ENCODE measurements at regions not wholly inside any gene's neighbourhood (a gene's known extent, or its start where the extent isn't known, plus 50 kb on each side); places are given as distances from the start of the nearest gene placed in this dataset.

GRCh38 chr11:24084956-24085355, 411.9 kb upstream of the LUZP2 start:
- DNase-seq (ENCODE audit: low spot score) = no peak
- POLR2A ChIA-PET (ENCODE audit: low non-redundant PET) = no interaction called here
- TF ChIP-seq, protein P1, sequence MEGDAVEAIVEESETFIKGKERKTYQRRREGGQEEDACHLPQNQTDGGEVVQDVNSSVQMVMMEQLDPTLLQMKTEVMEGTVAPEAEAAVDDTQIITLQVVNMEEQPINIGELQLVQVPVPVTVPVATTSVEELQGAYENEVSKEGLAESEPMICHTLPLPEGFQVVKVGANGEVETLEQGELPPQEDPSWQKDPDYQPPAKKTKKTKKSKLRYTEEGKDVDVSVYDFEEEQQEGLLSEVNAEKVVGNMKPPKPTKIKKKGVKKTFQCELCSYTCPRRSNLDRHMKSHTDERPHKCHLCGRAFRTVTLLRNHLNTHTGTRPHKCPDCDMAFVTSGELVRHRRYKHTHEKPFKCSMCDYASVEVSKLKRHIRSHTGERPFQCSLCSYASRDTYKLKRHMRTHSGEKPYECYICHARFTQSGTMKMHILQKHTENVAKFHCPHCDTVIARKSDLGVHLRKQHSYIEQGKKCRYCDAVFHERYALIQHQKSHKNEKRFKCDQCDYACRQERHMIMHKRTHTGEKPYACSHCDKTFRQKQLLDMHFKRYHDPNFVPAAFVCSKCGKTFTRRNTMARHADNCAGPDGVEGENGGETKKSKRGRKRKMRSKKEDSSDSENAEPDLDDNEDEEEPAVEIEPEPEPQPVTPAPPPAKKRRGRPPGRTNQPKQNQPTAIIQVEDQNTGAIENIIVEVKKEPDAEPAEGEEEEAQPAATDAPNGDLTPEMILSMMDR (conservative IDR thresholded peaks at IDR 0.05; ENCODE audit: low read depth) = no peak
- CTCF ChIA-PET = no interaction called here
- no peak overlapping the region for H3K27ac ChIP-seq

DNA sequence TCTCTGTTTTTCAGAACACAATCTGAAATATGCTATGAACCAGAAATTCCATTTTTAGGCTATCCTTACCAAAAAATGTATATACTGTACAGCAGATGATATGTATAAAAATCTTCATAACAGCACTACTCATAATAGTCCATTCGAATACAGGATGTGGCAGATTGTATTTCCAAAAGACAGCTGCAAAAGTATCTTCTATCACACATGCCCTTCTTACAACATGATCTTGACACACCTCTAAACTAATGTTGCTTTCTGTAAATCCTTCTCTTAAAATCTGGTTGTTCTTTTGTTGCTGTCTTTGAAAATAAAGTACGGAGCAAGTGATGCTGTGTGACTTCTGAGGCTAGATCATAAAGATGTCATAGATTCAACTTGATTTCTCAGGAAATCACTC, 409.9 kb upstream of the LUZP2 start:
- no peak overlapping the region for H3K27ac ChIP-seq
- DNase-seq (ENCODE audit: low spot score) = no peak
- POLR2A ChIA-PET (ENCODE audit: low non-redundant PET) = no interaction called here
- TF ChIP-seq, protein P1 (conservative IDR thresholded peaks at IDR 0.05; ENCODE audit: low read depth) = no peak
- CTCF ChIA-PET = no interaction called here

DNA sequence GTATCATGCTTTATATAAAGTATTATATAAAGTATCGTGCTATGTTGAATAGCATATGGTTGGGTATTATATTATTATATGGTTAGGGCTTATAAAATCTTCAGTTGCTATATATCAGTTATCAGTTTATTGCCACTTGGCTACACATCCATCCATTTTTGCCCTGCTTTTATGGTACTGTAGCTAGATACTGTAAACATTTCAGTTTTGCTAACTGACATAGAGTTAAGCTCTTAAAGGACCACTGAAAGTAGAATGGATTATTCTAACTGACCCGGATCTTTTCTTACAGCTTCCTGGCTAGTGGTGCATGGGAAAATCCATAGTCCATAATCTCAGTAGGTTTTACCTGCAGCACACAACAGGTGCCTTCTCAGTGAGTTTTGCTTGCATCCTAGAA, 405.3 kb upstream of the LUZP2 start:
- DNase-seq (ENCODE audit: low spot score) = no peak
- ChIA-PET CTCF (no interaction called here), POLR2A (ENCODE audit: low non-redundant PET) (no interaction called here)
- TF ChIP-seq, protein P1 (conservative IDR thresholded peaks at IDR 0.05; ENCODE audit: low read depth) = no peak
- no peak overlapping the region for H3K27ac ChIP-seq

- no peak overlapping the region for H3K27ac ChIP-seq
- CTCF ChIA-PET = no interaction called here
- TF ChIP-seq, protein P1 (conservative IDR thresholded peaks at IDR 0.05; ENCODE audit: low read depth) = no peak
- POLR2A ChIA-PET (ENCODE audit: low non-redundant PET) = no interaction called here
- DNase-seq (ENCODE audit: low spot score) = no peak
Observed at GRCh38 chr11:24093375-24093774, 403.5 kb upstream of the LUZP2 start.

GRCh38 chr11:24108609-24109008, 388.2 kb upstream of the LUZP2 start:
- no peak for DNase-seq (ENCODE audit: low spot score)
- ChIA-PET POLR2A (ENCODE audit: low non-redundant PET) (no interaction called here), CTCF (no interaction called here)

GRCh38 chr11:24122291-24122690, 374.6 kb upstream of the LUZP2 start:
- TF ChIP-seq, protein P1 (conservative IDR thresholded peaks at IDR 0.05; ENCODE audit: low read depth) = no peak

More at GRCh38 chr11:24108609-24109008, 388.2 kb upstream of the LUZP2 start:
- TF ChIP-seq, protein P1 (conservative IDR thresholded peaks at IDR 0.05; ENCODE audit: low read depth) = no peak
- no peak overlapping the region for H3K27ac ChIP-seq

GRCh38 chr11:24124876-24125275, 372.0 kb upstream of the LUZP2 start:
- ChIA-PET CTCF (interaction anchor here (0.7 to 1.1 kb wide), 3 partner anchors 17 to 1820 kb away, joined by 3 to 4 read pairs (median 3); no protein-coding TSS in a partner anchor), POLR2A (ENCODE audit: low non-redundant PET) (no interaction called here)
- no peak overlapping the region for H3K27ac ChIP-seq
- TF ChIP-seq, protein P1 (conservative IDR thresholded peaks at IDR 0.05; ENCODE audit: low read depth) = no peak
- DNase-seq (ENCODE audit: low spot score) = no peak

More at GRCh38 chr11:24122291-24122690, 374.6 kb upstream of the LUZP2 start:
- POLR2A ChIA-PET (ENCODE audit: low non-redundant PET) = no interaction called here
- H3K27ac ChIP-seq = no peak overlapping the region
- CTCF ChIA-PET = no interaction called here
- no peak for DNase-seq (ENCODE audit: low spot score)

All from RWPE1 (cell line).